Testis (tissue), 2 donors: ENCODE measurements at regions not wholly inside any gene's neighbourhood (a gene's known extent, or its start where the extent isn't known, plus 50 kb on each side); places are given as distances from the start of the nearest gene placed in this dataset.

Experiments used
- CTCF ChIP-seq, 3 experiments: fragments of 450-650 bp in 2 of 3; fragments of 200-600 bp in 1 of 3; sonication (generic) in 1 of 3; IDR thresholded peaks; one replicate each; pipeline ENCODE4 v1.5.1; 2016 to 2019; ENCODE audit warnings: antibody characterized with exemption in 3 of 3, mild to moderate bottlenecking in 2 of 3, moderate library complexity in 1 of 3
- POLR2A ChIP-seq: fragments of 450-650 bp; IDR thresholded peaks from one replicate; pipeline ENCODE4 v1.6.1; 2017; ENCODE audit warnings: antibody characterized with exemption, mild to moderate bottlenecking, moderate library complexity

GRCh38 chr22:22417495-22418162 is 90.9 kb downstream of the ZNF280B start:
- TF ChIP-seq CTCF (IDR thresholded peaks at IDR 0.05), result no peak
- TF ChIP-seq POLR2A, result no peak
